Transverse colon (tissue), 4 donors: ENCODE measurements at regions not wholly inside any gene's neighbourhood (a gene's known extent, or its start where the extent isn't known, plus 50 kb on each side); places are given as distances from the start of the nearest gene placed in this dataset.

ENCODE experiments used
- DNase-seq: peaks from one replicate; pipeline ENCODE4 v3.0.0-alpha.2; 2019
- H3K27ac ChIP-seq, 4 donors: fragments of 200-600 bp; sonication (generic); 2 replicates each; pipeline ENCODE4 v1.5.1; 2016 to 2018; ENCODE audit warnings: inconsistent platforms in 4 of 4
- H3K27me3 ChIP-seq: fragments of 200-600 bp; sonication (generic); 2 replicates; pipeline ENCODE4 v1.5.1; 2017; ENCODE audit warnings: inconsistent platforms
- H3K36me3 ChIP-seq, 4 donors: fragments of 200-600 bp; sonication (generic); 2 replicates each; pipeline ENCODE4 v1.5.1; 2017 to 2019; ENCODE audit warnings: inconsistent platforms in 4 of 4
- H3K4me1 ChIP-seq, 4 donors: fragments of 200-600 bp; sonication (generic); 2 replicates each; pipeline ENCODE4 v1.5.1; 2017 to 2020; ENCODE audit warnings: inconsistent platforms in 4 of 4
- H3K4me3 ChIP-seq, 4 donors: fragments of 200-600 bp; sonication (generic); 1 replicate in 1 of 4; 2 replicates in 3 of 4; pipeline versions ENCODE4 v1.5.1 to v1.6.1; 2017 to 2019; ENCODE audit warnings: inconsistent platforms in 4 of 4
- H3K9me3 ChIP-seq, 2 donors: fragments of 200-600 bp; sonication (generic); 2 replicates each; pipeline ENCODE4 v1.5.1; 2017 to 2019; ENCODE audit warnings: inconsistent platforms in 2 of 2
- EP300 ChIP-seq: sonication (generic); formaldehyde crosslinking; IDR thresholded peaks from one replicate; pipeline ENCODE4 v1.6.1; 2017; ENCODE audit warnings: antibody characterized with exemption, low read depth
- POLR2A ChIP-seq: fragments of 450-650 bp; IDR thresholded peaks from one replicate; pipeline ENCODE4 v1.6.1; 2016; ENCODE audit warnings: antibody characterized with exemption, mild to moderate bottlenecking, moderate library complexity
- POLR2AphosphoS5 ChIP-seq, 3 donors: sonication (generic); formaldehyde crosslinking; IDR thresholded peaks; one replicate each; pipeline ENCODE4 v1.6.1; 2016; ENCODE audit warnings: antibody characterized with exemption in 3 of 3
- WGBS, 2 donors: methylation state at CpG; one replicate each; pipeline ENCODE4 v1.1.5; 2018; ENCODE audit warnings: low coverage in 1 of 2; 5-methylcytosine and 5-hydroxymethylcytosine counted together
- in situ Hi-C, 4 donors: fragments of 200-750 bp; cut with MboI; loops; one replicate each; pipeline versions ENCODE4 v1.15.0 to v1.15.1; 2017; ENCODE audit warnings: low sequenced_read_pairs in 3 of 4, low pct_ligation_motif_present in 1 of 4, low pct_unique_long_range_greater_than_20kb in 1 of 4
- intact Hi-C: fragments of 100-400 bp; cut with DNase I; formaldehyde crosslinking; loops from one replicate; pipeline ENCODE4 v1.15.1; 2023; ENCODE audit warnings: low total_unique reads
- TF ChIP-seq, protein P1 (sequence below), 5 experiments: fragments of 200-600 bp in 3 of 5; fragments of 450-650 bp in 2 of 5; sonication (generic) in 3 of 5; IDR thresholded peaks; 1 replicate in 2 of 5; 2 replicates in 3 of 5; pipeline ENCODE4 v1.5.1; 2016 to 2017; ENCODE audit warnings: antibody characterized with exemption in 5 of 5, inconsistent platforms in 3 of 5, mild to moderate bottlenecking in 2 of 5, moderate library complexity in 1 of 5

DNA sequence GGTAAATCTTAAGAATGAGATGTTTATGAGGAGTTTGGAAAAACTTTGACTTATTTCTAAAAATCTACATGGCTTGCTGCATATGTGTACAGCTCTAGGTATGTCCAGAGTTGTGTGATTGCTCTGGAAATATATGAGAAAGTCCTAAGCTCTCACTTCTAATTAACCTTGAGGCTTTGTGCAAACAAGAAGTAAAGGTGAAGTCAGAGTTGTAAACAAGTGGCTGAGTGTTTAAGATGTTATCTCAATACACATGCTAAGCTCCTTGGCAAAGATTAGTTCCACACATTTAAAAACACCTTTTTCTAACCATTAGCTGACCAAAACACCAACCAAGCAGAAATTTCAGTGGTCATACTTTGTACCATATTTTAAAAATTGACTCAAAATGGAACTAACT, 684.2 kb downstream of the HTR1B start:
- H3K27ac ChIP-seq = peak overlapping the region in 2 of 4 donors; percentile 35 to 40
- H3K36me3 ChIP-seq = no peaks in the 10 kb centered on the region
- intact Hi-C loops = no loop called here
- no peak for DNase-seq
- no peak overlapping the region for H3K4me3 ChIP-seq
- H3K4me1 ChIP-seq = peaks cover 0 to 7% (median 3%) of the 10 kb centered on the region in 4 donors
- TF ChIP-seq POLR2A (no peak), POLR2AphosphoS5 (IDR thresholded peaks at IDR 0.05) (no peak), EP300 (no peak)
- TF ChIP-seq, protein P1, sequence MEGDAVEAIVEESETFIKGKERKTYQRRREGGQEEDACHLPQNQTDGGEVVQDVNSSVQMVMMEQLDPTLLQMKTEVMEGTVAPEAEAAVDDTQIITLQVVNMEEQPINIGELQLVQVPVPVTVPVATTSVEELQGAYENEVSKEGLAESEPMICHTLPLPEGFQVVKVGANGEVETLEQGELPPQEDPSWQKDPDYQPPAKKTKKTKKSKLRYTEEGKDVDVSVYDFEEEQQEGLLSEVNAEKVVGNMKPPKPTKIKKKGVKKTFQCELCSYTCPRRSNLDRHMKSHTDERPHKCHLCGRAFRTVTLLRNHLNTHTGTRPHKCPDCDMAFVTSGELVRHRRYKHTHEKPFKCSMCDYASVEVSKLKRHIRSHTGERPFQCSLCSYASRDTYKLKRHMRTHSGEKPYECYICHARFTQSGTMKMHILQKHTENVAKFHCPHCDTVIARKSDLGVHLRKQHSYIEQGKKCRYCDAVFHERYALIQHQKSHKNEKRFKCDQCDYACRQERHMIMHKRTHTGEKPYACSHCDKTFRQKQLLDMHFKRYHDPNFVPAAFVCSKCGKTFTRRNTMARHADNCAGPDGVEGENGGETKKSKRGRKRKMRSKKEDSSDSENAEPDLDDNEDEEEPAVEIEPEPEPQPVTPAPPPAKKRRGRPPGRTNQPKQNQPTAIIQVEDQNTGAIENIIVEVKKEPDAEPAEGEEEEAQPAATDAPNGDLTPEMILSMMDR (IDR thresholded peaks at IDR 0.05) = no peak
- in situ Hi-C loops = no loop called here
- H3K27me3 ChIP-seq = no peaks in the 10 kb centered on the region
- no peaks in the 10 kb centered on the region for H3K9me3 ChIP-seq

DNA sequence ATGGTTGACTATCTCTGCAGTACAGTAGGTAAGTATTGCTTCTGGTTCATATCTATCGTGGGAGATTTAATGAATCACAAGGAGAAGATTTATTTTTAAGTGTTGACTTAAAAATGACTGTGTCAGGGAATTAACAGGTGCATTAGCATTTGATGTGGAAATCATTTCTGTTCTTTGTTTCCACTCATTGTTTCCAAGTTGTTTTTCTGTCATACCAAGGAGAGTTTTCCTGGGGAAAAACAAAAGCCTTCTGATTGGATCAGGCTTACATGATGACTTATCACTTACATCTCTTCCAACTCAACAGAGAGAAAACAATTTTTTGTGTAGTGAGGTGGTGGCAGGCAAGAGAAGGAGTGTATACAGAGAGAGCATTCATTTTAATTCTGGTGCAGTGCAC, 686.4 kb downstream of the HTR1B start:
- no peak for DNase-seq
- Histone ChIP-seq H3K27me3 (no peaks in the 10 kb centered on the region), H3K4me3 (no peak overlapping the region), H3K27ac (no peak overlapping the region), H3K36me3 (no peaks in the 10 kb centered on the region), H3K4me1 (peaks cover 0 to 7% (median 3%) of the 10 kb centered on the region in 4 donors), H3K9me3 (no peaks in the 10 kb centered on the region)
- intact Hi-C loops (no loop called here), in situ Hi-C loops (no loop called here)
- TF ChIP-seq, protein P1 (IDR thresholded peaks at IDR 0.05) = no peak
- no peak for TF ChIP-seq POLR2AphosphoS5 (IDR thresholded peaks at IDR 0.05)
- TF ChIP-seq EP300 = no peak
- no peak for TF ChIP-seq POLR2A
- WGBS, 2 donors = 74 to 88% methylated on average over 1 of the region's 1 CpG

DNA sequence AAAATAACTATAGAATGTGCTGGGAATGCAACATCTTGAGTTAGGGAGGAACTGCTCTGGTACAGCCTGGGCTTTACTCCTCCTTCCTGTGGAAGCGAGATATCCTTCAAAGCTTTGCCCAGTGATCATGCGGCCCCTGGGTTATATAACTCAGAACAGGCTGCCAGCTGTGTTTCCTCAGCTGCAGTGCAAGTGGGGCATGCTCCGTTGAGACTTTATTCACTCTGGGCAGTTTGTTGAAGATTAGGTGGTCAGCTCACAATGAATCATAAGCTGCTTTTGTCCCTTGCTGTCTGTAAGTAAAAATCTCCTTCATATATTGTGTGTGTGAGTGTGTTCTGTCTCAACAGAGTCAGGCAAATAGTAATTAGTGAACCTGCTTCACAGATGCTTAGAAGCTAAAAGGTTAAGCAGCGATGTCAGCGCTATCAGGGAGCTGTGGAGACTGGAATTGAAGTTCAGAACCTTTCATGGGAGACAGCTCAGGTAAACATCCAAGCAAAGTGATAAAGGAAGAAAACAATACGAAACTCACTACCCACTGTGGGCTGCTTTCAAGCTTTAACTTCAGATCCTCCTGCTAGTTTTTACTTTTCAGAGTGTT, 688.4 kb downstream of the HTR1B start:
- DNase-seq = no peak
- intact Hi-C loops = no loop called here
- no peaks in the 10 kb centered on the region for H3K27me3 ChIP-seq
- H3K27ac ChIP-seq = no peak overlapping the region
- WGBS, 2 donors = 56 to 58% methylated on average over 3 to 6 of the region's 6 CpGs
- H3K36me3 ChIP-seq = no peaks in the 10 kb centered on the region
- in situ Hi-C loops = no loop called here
- H3K4me3 ChIP-seq = no peak overlapping the region
- no peaks in the 10 kb centered on the region for H3K9me3 ChIP-seq
- peaks cover 0 to 7% (median 3%) of the 10 kb centered on the region in 4 donors for H3K4me1 ChIP-seq
- TF ChIP-seq, protein P1 (IDR thresholded peaks at IDR 0.05) = no peak
- no peak for TF ChIP-seq POLR2A
- no peak for TF ChIP-seq EP300
- TF ChIP-seq POLR2AphosphoS5 (IDR thresholded peaks at IDR 0.05) = no peak

DNA sequence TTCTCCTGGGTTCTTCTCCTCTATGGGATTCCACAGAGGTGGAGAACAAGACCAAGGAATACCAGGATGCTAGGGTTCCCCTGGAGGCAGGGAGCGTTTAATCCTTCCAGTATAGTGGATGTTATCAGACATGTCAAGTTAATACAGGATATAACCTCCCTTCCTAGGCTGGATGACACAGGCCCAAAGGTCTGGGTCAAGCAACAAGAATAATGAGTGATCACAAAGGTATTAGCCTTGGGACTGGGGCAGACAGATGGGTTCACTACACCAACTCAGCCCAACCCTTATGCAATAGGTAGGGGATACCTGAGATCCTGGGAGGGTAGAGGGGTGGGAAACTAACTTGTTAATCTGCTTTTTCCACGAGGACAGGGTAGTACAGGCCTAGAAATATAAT, 690.3 kb downstream of the HTR1B start:
- Histone ChIP-seq H3K27ac (no peak overlapping the region), H3K4me3 (no peak overlapping the region), H3K36me3 (no peaks in the 10 kb centered on the region), H3K4me1 (no peaks in the 10 kb centered on the region), H3K9me3 (no peaks in the 10 kb centered on the region), H3K27me3 (no peaks in the 10 kb centered on the region)
- no peak for DNase-seq
- no peak for TF ChIP-seq POLR2AphosphoS5 (IDR thresholded peaks at IDR 0.05)
- TF ChIP-seq EP300 = no peak
- TF ChIP-seq POLR2A = no peak
- TF ChIP-seq, protein P1 (IDR thresholded peaks at IDR 0.05) = no peak
- WGBS, 2 donors = 42% methylated on average over 2 of the region's 2 CpGs; no CpG with 5 or more reads in 1 of the 2 donors
- intact Hi-C loops = no loop called here
- in situ Hi-C loops = no loop called here
